Suppressor macrophage treated with lipopolysaccharide for 4 hours (primary cell): ENCODE measurements at regions not wholly inside any gene's neighbourhood (a gene's known extent, or its start where the extent isn't known, plus 50 kb on each side); places are given as distances from the start of the nearest gene placed in this dataset.

ENCODE experiments used
- DNase-seq: peaks from one replicate; pipeline ENCODE4 v3.0.0-alpha.2; 2020

DNA sequence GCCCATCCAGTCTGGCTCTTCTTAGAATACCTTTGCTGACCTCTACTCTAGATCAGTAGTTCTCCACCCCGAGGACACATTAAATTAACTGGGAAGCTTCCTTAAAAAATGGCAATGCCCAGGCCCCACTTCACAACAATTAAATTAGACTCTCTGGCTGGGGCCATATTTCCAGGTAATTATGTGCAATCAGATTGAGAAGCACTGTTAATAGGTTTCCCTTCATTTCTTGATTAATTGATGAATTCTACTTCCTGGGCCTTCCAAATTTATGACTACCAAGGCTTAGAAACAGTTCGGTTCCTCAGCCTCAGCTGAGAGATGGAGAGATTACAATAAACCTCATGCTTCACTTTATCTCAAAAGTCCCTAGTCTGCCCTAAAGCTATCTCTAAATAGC is 71.7 kb upstream of the LIMCH1 start:
- DNase-seq, result no peak

DNA sequence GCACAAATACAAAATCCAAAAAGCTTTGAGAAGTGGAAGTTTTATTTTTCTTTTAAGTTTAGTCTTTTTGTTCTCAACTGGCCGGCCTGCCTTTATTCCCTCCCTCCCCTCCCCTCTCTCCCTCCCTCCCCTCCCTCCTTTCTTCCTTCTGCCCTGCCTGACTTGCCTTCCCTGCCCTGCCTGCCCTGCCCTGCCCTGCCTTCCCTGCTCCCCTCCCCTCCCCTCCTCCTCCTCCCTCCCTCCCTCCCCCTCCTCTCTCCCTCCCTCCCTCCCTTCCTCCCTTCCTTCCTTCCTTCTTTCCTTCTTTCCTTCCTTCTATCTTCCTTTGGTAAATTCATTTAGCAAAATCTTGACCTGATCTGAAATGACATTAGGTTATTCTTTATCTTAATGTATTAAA is 69.8 kb upstream of the LIMCH1 start:
- no peak for DNase-seq

DNA sequence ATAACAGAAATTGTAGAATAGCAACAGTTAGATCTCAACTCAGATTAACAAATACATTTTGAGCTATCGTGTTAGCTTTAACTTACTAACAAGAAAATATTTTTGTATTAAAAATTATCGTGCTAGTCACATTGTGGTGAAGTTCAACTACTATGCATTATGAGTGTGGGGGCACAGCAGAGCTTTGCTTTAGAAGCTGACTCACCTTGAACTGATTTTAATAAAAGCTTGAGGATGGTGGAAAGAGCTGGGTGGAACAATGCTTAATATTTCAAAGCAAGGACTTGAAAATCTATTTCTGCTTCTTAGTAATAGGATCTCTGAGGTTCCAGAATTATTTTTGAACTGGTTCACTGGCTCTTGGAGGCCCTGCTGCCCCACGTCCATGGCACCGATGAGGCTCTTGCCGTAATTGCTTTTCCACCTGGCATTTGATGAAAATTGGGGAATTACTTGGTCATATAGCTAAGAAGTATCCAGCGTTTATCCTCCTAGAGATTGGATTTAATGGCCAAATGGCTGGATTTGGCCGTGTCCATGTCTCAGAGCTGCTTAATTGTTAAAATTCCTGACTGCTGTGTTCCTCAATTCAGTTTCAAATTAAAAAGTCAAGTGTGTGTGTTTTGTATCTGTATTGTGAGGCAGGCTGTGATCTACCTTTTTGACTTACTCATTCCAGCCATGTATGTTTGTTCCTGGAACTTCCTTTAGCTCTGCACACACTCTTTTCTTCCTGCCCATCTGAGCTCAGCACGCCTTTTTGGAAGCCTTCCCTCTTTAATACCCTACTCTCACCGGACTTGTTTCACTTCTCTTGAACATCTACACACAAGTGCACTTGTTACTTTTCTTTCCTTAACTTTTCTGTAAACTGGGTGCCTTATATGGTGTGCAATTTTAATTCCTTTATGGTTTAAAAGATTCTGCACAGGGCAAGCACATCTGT is 66.6 kb upstream of the LIMCH1 start:
- no peak for DNase-seq

DNA sequence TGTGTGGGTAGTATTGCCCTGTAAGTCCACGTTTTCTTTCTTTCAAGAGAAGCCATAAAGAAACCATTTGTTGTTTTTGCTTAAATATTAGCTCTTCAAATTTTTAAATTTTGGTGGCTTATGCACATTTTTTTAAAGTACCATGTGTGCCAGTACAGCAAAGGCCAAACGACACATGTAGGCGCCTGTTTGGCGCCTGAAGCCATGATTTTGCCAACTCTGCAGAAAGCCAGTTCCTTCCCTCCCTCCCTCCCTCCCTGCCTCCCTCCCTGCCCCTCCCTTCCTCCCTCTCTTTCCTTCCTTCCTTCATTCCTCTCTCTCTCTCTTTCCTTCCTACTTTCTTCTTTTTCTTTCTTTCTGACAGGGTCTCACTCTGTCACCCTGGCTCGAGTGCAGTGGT is 65.9 kb upstream of the LIMCH1 start:
- no peak for DNase-seq

DNA sequence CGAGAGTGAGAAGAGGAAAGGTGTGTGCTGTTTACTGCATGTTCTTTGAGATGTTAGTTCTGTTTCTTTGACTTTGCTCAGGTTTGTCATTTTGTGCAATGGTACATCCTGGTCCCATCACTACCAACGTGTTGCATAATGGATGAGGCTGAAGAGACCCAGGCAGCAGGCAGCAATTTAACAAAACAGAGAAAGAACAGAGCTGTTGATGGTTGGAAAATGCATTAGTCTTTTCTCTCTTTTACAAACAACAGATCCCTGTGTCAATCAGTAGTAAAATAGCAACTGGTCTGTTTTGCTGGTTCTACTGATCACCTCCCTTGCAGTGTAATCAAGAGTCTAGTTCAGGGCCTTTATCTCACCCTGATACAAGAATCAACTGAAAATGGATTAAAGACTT is 64.8 kb upstream of the LIMCH1 start:
- DNase-seq, result no peak

DNA sequence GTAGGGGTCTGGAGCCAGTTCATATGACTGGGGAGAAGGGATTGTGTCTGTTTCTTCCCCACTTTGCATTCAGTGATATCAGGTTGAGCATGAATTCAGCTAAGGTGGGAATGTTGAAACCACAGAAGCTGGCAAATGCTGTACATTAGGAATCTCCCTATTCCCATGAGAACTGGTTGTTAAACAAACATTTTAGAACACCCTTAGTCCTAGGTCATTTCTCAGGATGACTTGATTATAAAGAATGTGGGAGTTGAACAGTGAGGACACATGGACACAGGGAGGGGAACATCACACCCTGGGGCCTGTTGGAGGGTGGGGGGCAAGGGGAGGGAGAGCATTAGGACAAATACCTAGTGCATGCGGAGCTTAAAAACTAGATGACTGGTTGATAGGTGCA is 62.6 kb upstream of the LIMCH1 start:
- no peak for DNase-seq

DNA sequence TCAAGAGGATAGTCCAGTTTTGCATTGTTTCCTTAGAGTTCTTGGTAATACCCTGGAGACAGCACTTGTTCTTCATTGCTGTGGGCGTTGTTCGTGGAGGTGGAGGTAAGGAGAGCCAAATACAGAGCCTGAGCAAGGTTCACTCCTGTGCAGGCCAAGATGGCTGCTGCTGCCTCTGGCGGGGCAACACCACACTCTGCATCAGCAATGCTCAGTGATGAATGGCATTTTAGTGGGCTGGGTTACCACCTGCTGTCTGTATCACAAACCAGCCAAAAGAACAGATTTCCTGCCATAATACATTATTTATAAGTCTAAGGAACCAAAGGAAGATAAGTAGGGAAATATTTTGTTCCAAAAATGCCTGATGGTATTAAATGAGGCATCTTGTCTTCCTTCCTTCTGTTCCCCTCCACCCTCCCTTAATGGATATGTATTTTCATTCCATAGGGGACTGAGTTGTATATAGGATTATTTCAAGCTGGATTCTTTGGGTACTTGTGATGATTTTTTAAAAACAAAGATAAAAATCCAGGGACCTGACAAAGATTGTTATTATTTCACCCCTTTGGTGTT is 61.6 kb upstream of the LIMCH1 start:
- DNase-seq, result no peak

DNA sequence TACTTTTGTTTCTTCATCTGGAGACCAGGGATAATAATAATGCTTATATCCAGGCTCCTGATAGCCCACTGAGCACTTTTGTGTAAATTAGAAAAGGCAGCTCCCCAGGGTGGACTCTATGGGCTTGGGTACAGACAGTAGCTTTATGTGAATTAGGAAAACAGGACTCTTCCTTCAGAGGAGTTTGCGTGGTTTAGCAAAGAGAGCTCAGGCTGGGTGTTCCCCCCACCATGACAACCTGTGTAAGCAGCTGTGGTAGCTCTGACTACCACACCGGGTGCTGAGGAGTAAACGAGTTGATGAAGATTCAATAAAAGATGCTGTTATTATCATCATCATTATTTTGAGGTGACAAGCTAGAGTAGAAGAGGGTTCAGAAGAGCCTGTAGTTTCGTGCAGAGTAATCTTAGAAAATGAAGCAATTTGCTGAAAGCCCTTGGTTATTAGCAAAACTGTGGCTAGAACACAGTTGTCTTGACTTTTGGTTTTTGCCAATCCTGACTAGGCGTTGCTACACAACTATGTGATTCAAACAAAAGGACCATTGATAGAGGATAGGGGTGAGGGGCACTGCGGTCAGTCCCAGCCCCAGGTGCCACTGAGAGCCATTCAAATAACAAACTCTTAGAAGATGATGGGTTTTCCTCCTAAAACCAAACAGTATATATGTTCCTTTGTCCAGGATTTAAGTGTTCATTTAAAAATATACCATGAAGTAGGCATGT is 60.6 kb upstream of the LIMCH1 start:
- no peak for DNase-seq

DNA sequence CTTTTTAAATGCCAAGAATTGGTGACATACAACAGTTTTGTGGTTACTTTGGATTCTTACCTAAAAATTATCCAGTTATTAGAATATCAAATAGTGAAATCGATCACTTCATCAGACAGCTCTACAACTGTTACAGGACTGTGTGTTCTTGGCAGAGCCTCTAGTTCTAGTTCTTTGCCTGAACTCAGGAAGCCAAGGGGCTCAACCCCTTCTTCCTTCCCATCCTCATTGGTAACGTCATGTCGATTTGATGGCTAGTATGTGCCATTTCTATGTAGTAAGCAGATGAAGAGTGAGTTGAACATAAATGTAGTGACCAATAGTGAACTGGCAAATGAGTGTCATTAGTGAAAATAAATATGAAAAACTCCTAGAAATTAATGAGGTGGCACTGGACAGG is 59.4 kb upstream of the LIMCH1 start:
- DNase-seq, result no peak

DNA sequence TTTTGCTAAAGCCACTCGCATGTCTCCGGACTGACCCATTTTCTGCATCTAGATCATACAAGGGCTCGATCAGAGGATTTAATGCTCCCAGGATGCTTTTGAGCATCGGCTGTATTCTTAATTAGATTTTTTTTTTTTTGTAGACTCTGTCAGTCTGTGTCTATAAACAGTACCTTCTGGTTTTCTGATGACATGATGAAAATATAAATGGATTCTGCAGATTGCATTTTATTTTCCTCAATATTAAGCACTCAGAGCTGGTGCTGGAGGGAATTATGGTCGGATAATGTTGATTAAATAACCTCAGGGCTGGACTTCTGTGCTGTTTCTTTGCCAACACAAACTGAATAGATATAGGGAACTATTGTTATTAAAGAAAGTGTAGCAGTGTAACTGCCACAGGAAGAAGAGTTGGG is 57.1 kb upstream of the LIMCH1 start:
- DNase-seq, result no peak

DNA sequence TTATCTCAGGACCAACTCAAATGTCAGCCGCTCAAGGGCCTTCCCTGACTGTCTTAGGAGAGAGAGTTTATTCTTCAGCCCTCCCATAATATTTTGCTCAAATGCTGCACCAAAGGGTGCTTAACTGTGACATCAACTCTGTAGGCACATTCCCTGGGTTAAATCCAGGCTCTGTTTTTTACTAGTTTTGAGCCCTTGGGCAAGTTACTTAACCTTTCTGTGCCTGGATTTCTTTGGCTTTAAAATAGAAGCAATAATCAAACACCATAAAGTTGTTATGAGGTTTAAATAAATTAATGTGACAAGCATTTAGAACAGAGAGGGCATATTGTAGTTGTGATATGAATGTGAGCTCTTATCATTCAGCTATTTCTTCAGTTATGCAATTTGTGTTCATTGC is 54.2 kb upstream of the LIMCH1 start:
- DNase-seq, result no peak

DNA sequence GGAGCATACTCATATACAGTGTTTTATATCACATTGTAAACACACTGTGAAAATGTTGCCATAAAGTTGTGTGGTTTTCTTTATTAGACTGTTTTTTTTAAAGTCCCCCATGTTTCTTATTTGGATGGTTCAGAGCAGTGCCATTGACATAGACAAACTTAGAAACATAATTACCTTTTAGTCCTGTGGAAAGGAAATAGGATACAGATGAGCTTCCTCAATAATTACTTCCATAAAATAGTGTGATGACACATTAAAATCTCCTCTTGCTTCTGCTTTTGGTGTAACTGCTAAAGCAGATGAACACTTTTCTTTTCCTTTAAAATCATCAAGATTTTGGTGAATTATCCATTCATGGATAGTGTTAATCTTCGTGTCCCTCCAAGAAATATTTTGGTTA is 52.9 kb upstream of the LIMCH1 start:
- no peak for DNase-seq

DNA sequence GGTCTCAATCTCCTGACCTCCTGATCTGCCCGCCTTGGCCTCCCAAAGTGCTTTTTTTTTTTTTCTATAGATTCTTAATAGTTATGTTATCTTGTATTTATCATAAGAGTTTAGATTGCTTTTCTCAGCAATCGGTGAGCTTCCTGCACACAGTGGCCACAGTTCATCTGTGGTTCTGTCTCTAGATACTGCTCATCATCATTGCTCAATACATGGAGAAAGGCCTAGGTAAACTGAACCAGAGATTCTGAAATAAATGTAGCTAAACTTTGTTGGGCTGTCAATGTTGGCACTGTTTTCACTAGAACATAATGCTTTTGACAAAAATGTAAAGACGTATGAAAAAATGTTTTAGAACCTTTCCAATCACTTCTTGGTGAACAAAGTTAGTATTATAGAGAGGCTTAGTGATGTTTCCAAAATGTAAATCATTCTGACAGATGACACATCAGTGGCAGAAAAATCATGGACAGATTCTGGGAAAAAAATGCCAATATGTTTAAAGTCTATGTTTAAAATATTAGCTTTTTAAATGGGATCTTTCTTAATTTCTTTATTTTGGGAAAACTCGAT is 50.0 kb upstream of the LIMCH1 start:
- DNase-seq, result no peak
